HG03520 (cell line): ENCODE measurements at regions not wholly inside any gene's neighbourhood (a gene's known extent, or its start where the extent isn't known, plus 50 kb on each side); places are given as distances from the start of the nearest gene placed in this dataset.
"Not testable (repeated sequence)": the region's sequence is repeated elsewhere in the genome, so short reads cannot be mapped to it uniquely, and the experiment has no call there.

ENCODE experiments used
- ATAC-seq: cut with Tn5 transposase; IDR thresholded peaks from one replicate; pipeline ENCODE4 v1.9.1; 2021; ENCODE audit warnings: mild to moderate bottlenecking, moderate library complexity; ENCODE audit not compliant: unreplicated experiment

- no peak for ATAC-seq
These were observed 209.3 kb upstream of the PKN2 start for GRCh38 chr1:88474555-88475304.

DNA sequence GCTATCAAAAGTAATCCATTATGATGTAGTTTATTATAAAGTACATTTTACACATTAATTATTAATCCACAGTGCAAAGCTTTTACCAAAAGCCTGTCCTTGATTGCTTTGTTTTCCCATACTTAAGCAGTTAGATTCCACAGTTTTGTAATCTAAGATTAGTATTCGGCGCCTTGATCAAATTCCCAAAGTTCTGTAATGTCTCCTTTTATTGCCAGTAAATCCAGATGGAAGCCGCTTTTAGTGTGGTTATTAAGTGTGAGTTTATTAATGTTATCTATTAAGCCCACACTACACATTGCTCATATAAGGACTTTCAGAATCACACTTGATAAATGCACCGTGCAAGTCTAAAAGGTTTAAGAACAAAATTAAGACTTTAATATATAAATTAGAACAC is 199.2 kb upstream of the PKN2 start:
- no peak for ATAC-seq

- ATAC-seq: no peak
These were observed 195.8 kb upstream of the PKN2 start for GRCh38 chr1:88488237-88488636.

GRCh38 chr1:88490676-88491075 is 193.4 kb upstream of the PKN2 start:
- ATAC-seq: no peak

GRCh38 chr1:88499671-88500070 is 184.4 kb upstream of the PKN2 start:
- no peak for ATAC-seq

DNA sequence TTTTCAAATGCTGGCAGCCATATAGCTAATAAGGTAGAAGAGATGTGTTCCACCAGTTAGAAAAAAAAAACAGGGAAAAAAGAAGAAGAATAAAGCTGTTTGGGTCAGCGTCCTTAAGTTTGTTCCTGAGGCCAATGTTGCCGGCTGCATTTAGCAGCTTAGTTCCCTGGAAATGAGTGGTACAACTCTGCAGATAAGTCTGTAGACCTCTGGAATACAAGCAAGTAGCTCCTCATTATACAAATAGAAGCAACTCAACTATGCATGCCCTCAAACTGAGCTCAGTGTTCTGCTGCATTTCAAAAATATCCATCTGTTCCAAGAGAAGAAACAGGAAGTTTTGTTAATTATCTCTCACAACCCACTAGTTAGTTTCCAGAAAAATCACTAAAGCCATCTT is 181.2 kb upstream of the PKN2 start:
- ATAC-seq: no peak

DNA sequence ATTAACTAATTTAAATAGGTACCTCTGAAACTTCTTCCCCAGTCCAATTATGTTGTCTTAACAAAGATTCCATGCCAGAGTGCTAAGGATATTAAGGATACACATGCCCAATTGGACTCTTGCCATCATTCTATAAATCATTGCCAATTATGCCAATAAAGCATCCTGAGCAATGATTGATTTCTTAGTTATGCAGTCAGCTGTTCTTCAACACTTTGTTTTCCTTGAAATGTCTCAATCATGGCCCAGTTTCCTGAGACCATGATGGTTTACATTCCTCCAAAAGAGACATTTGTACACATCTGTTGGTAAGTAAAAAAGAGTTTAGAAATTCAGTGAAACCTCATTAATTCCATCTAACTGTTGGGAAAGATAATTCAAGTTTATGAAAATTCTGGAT is 180.4 kb upstream of the PKN2 start:
- no peak for ATAC-seq

DNA sequence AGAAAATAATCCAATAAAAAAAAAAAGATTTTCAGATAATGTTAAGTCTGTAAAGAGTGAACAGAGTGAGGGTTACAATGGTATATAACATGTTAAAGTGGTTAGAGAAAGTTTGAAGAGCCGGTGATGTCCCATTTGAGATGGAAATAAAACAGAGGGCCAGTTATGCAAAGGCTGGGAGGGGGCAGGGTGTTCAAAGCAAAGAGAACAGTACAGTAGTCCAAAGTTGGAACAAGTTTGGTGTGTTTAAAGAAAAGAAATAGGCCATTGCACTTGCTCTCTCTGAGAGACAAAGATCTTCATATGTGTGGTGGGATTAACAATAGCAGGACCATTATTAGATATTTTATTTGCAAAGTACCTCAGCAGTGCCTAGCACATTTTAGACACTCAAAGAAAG is 179.5 kb upstream of the PKN2 start:
- ATAC-seq: no peak

DNA sequence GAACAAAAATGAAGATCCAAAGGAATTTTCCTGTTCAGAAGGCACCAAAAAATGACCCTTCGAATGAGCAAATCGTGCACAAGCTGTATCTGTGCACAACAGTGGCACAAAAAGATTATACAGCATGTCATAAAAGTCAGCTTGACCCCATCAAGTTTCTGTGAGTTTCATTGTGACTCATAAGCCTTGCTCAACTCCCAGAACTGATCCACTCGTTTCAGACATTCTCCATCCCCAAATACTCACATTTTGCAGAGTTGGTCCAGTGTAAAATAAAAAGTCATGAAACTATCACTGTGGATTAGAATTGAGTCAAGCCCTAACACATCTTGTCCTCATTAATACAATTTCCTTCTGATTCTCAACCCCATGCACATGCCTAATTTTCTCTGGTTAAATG is 174.7 kb upstream of the PKN2 start:
- ATAC-seq: no peak

GRCh38 chr1:88514544-88515060 is 169.5 kb upstream of the PKN2 start:
- no peak for ATAC-seq

- ATAC-seq: not testable (repeated sequence)
These were observed 166.6 kb upstream of the PKN2 start for GRCh38 chr1:88517499-88517898.

- ATAC-seq: no peak
These were observed 164.9 kb upstream of the PKN2 start for GRCh38 chr1:88519156-88519555.

GRCh38 chr1:88523854-88524528 is 160.1 kb upstream of the PKN2 start:
- no peak for ATAC-seq

- no peak for ATAC-seq
These were observed 157.6 kb upstream of the PKN2 start for GRCh38 chr1:88526456-88526855.

- ATAC-seq: no peak
These were observed 155.3 kb upstream of the PKN2 start for GRCh38 chr1:88528792-88529191.

- ATAC-seq: no peak
These were observed 154.5 kb upstream of the PKN2 start for GRCh38 chr1:88529581-88529980.

GRCh38 chr1:88530246-88530645 is 153.8 kb upstream of the PKN2 start:
- ATAC-seq: no peak

- no peak for ATAC-seq
These were observed 146.3 kb upstream of the PKN2 start for GRCh38 chr1:88537787-88538186.

DNA sequence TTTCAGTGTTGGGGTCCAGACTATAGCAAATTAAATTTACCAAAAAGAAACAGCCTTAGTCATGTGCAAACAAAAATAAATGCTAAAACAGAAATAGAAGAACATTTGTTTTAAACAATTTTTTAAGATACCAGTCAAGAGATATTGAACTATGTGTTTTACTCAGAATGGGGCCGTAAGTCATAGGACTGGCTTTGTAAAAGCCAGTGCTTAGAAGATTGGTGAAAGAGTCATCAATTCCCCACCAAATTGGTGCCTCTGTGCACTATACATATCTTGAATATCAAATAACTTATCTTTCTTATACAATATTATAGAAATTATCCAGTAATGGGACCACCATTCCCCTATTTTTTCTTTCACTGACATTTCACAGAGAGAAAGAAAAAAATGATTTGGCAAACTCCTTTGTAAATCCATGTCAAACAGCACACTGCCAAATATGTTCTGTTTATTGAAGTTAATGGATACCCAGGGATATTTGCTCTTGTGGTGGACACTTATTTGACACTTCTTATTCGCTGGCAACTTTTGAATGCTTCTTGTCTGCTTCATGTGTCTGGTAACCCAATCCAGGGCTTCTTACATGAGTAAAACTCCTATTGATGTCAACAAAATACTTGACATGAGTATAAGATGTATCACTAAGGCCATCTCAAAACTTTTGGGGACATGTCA is 145.7 kb upstream of the PKN2 start:
- ATAC-seq: no peak

DNA sequence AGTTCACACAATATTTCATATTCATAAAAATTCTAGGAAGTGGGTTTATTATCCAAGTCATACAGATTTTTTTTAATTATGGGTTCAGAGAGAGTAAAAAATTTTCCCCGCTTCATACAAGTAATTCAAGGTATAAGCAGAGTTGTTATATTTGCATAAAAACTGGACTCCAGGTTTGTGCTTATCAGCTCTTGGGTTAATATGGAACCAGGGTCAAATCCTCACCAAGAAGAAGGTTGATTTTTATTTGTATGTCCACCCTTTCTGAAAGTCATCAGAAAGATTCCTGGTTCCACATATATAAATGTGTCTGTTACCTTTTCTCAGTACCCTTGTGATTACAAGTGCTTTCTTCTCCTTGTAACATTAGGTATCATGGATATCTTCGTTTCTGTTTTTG is 143.8 kb upstream of the PKN2 start:
- no peak for ATAC-seq

GRCh38 chr1:88541596-88541995 is 142.5 kb upstream of the PKN2 start:
- no peak for ATAC-seq

DNA sequence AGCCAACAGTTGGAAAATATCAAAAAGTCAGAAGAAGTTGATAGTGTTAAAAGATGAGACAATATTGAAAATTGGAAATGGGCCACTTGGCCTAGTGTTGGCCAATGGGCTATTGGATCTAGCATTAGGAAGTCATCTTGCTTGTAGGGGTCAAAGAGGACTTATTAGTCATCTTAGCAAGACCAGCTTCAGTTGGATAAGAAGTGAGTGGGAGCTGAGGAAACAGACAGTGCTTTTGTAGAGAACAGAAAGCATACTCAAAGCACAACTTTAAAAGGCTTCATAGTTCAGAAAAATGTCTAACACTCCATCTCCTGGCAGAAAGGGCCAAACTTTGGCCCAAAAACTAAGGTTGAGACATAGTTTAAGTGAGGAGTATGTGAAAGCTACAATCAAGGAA is 139.9 kb upstream of the PKN2 start:
- ATAC-seq: no peak
